HCT116 (cell line): ENCODE measurements at regions not wholly inside any gene's neighbourhood (a gene's known extent, or its start where the extent isn't known, plus 50 kb on each side); places are given as distances from the start of the nearest gene placed in this dataset.

Source experiments
- ATAC-seq: fragments of 200-7000 bp; cut with Tn5 transposase; 2 replicates; pipeline ENCODE4 v1.9.1; 2020; ENCODE audit warnings: mild to moderate bottlenecking, moderate library complexity
- BruUV-seq: library from RNA; stranded (reverse); fragments of 400-500 nt; replicated peaks from 2 replicates; lab custom pipeline; 2021; lab: Mats Ljungman, UMichigan
- CTCF ChIA-PET: fragments of 300-600 bp; sonication (Branson Sonifier 250); formaldehyde crosslinking; loops from one replicate; lab custom pipeline; 2021; ENCODE audit warnings: antibody characterized with exemption; lab: Charles Lee
- POLR2A ChIA-PET: fragments of 300-600, 350-600 bp; sonication (Branson Sonifier 250); formaldehyde crosslinking; loops from one replicate; lab custom pipeline; 2021; ENCODE audit warnings: antibody characterized with exemption; lab: Charles Lee
- RAD21 ChIA-PET, 2 experiments: fragments of 300-600 bp; sonication (Branson Sonifier 250); formaldehyde crosslinking; loops; one replicate each; lab custom pipeline; 2023; ENCODE audit warnings: low total read pairs in 2 of 2; ENCODE audit not compliant: uncharacterized antibody in 2 of 2, unreplicated experiment in 2 of 2, low non-redundant PET in 1 of 2; lab: Charles Lee
- DNase-seq: peaks from one replicate; pipeline ENCODE4 v3.0.0-alpha.2; 2010; ENCODE audit warnings: low read depth, low spot score
- H2AFZ ChIP-seq: fragments of 200-600 bp; shearing (Covaris generic), sonication (generic); 2 replicates; pipeline ENCODE4 v1.6.1; 2017; ENCODE audit warnings: low read depth, mixed run types, mixed read lengths, antibody characterized with exemption, low read length; ENCODE audit not compliant: poor library complexity, severe bottlenecking
- H3K27ac ChIP-seq: 2 replicates; pipeline ENCODE4 v1.5.1; 2012; ENCODE audit warnings: low read depth, low read length
- H3K27me3 ChIP-seq: fragments of 200-600 bp; sonication (generic); 2 replicates; pipeline ENCODE4 v1.6.1; 2016; ENCODE audit warnings: mixed run types, low read length, mixed read lengths; ENCODE audit not compliant: insufficient read depth
- H3K36me3 ChIP-seq, 2 experiments: fragments of 200-500 bp in 1 of 2; fragments of 200-600 bp in 1 of 2; sonication (Bioruptor generic) in 1 of 2; sonication (generic) in 1 of 2; 2 replicates each; pipeline versions ENCODE4 v1.5.1 to v1.6.1; 2014 to 2016; ENCODE audit warnings: low read length in 2 of 2, inconsistent platforms in 1 of 2, mixed read lengths in 1 of 2, mixed run types in 1 of 2; ENCODE audit not compliant: insufficient read depth in 2 of 2, control insufficient read depth in 1 of 2
- H3K4me1 ChIP-seq, 2 experiments: fragments of 200-600 bp in 1 of 2; sonication (generic) in 1 of 2; 2 replicates each; pipeline versions ENCODE4 v1.5.1 to v1.6.1; 2012 to 2017; ENCODE audit warnings: low read length in 2 of 2, inconsistent platforms in 1 of 2, mild to moderate bottlenecking in 1 of 2, mixed read lengths in 1 of 2, mixed run types in 1 of 2, moderate library complexity in 1 of 2; ENCODE audit not compliant: insufficient read depth in 2 of 2, control insufficient read depth in 1 of 2
- H3K4me2 ChIP-seq: fragments of 200-600 bp; sonication (generic); 2 replicates; pipeline ENCODE4 v1.6.1; 2017; ENCODE audit warnings: mixed run types, low read length, mixed read lengths
- H3K4me3 ChIP-seq, 2 experiments: fragments of 200-600 bp in 1 of 2; sonication (generic) in 1 of 2; replicated peaks in 1 of 2; 2 replicates each; pipeline ENCODE4 v1.5.1; 2011 to 2016; ENCODE audit warnings: low read length in 2 of 2, control low read depth in 1 of 2, low read depth in 1 of 2, mild to moderate bottlenecking in 1 of 2, mixed read lengths in 1 of 2, mixed run types in 1 of 2
- H3K79me2 ChIP-seq: fragments of 200-600 bp; sonication (generic); 2 replicates; pipeline ENCODE4 v1.6.1; 2017; ENCODE audit warnings: mild to moderate bottlenecking, mixed run types, low read length, moderate library complexity, mixed read lengths; ENCODE audit not compliant: insufficient read depth
- H3K9ac ChIP-seq: fragments of 200-600 bp; sonication (generic); 2 replicates; pipeline ENCODE4 v1.6.1; 2016; ENCODE audit warnings: low read length, mixed read lengths
- H3K9me2 ChIP-seq: fragments of 200-600 bp; sonication (generic), shearing (Covaris generic); 2 replicates; pipeline ENCODE4 v1.6.1; 2017; ENCODE audit warnings: mixed run types, mild to moderate bottlenecking, moderate library complexity; ENCODE audit not compliant: insufficient read depth
- H3K9me3 ChIP-seq, 2 experiments: fragments of 200-500 bp in 1 of 2; fragments of 200-600 bp in 1 of 2; sonication (Bioruptor generic) in 1 of 2; sonication (generic) in 1 of 2; 2 replicates each; pipeline ENCODE4 v1.6.1; 2014 to 2017; ENCODE audit warnings: low read length in 2 of 2, mixed read lengths in 2 of 2, inconsistent platforms in 1 of 2, low read depth in 1 of 2, mild to moderate bottlenecking in 1 of 2, mixed run types in 1 of 2, moderate library complexity in 1 of 2; ENCODE audit not compliant: control insufficient read depth in 1 of 2, insufficient read depth in 1 of 2
- H4K20me1 ChIP-seq: fragments of 200-600 bp; sonication (generic), shearing (Covaris generic); 2 replicates; pipeline ENCODE4 v1.6.1; 2017; ENCODE audit warnings: mixed run types, mild to moderate bottlenecking, moderate library complexity; ENCODE audit not compliant: insufficient read depth
- CBX3 ChIP-seq: IDR thresholded peaks from 2 replicates; pipeline ENCODE4 v1.6.1; 2012; ENCODE audit warnings: low read depth
- CEBPB ChIP-seq: IDR thresholded peaks from 2 replicates; pipeline ENCODE4 v1.6.1; 2012; ENCODE audit warnings: low read depth
- CTCF ChIP-seq, 3 experiments: fragments of 200-600 bp in 1 of 3; sonication (generic) in 1 of 3; IDR thresholded peaks in 2 of 3; conservative IDR thresholded peaks in 1 of 3; 2 replicates each; pipeline ENCODE4 v1.5.1; 2012 to 2017; ENCODE audit warnings: low read depth in 2 of 3, low read length in 2 of 3, antibody characterized with exemption in 1 of 3, borderline replicate concordance in 1 of 3, control low read depth in 1 of 3, mild to moderate bottlenecking in 1 of 3, mixed read lengths in 1 of 3, mixed run types in 1 of 3, moderate library complexity in 1 of 3; ENCODE audit not compliant: insufficient read depth in 1 of 3
- SRF ChIP-seq: IDR thresholded peaks from 2 replicates; pipeline ENCODE4 v1.6.1; 2012; ENCODE audit warnings: low read depth
- TCF7L2 ChIP-seq: IDR thresholded peaks from 2 replicates; pipeline ENCODE4 v1.7.0; 2011; ENCODE audit warnings: borderline replicate concordance, inconsistent platforms; ENCODE audit not compliant: insufficient read depth, insufficient read length; ENCODE audit errors: extremely low read depth
- ZFX ChIP-seq: fragments of 450-650 bp; IDR thresholded peaks from 2 replicates; pipeline ENCODE4 v1.6.1; 2017
- ZNF274 ChIP-seq: fragments of 200-500 bp; sonication (Bioruptor generic); IDR thresholded peaks from 2 replicates; pipeline ENCODE4 v1.6.1; 2014; ENCODE audit warnings: mild to moderate bottlenecking, low read depth, low read length, inconsistent platforms
- intact Hi-C: fragments of 100-400 bp; cut with micrococcal nuclease; formaldehyde crosslinking; loops from 2 replicates; pipeline ENCODE4 v1.10.0; 2022
- TF ChIP-seq, protein P1 (sequence below): IDR thresholded peaks from 2 replicates; pipeline ENCODE4 v1.6.1; 2012; ENCODE audit warnings: low read depth
- TF ChIP-seq, protein P2 (sequence below): IDR thresholded peaks from 2 replicates; pipeline ENCODE4 v1.6.1; 2011; ENCODE audit warnings: mild to moderate bottlenecking, low read length, moderate library complexity; ENCODE audit not compliant: insufficient replicate concordance; ENCODE audit errors: extremely low read depth

DNA sequence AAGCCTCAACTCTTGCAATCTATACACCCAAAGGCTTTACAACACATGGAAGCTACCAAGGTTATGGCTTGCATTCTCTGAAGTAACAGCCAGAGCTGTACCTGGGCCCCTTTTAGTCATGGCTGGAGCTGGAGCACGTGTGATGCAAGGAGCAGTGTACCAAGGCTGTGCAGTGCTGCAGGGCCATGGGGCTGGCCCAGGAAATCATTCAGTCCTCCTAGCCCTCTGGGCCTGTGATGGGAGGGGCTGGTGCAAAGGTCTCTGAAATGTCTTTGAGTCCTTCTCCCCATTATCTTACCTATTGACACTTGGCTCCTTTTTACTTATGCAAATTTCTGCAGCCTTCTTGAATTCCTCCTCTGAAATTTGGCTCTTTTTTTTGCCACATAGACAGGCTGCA, 500.1 kb upstream of the FAM47C start (continued):
- TF ChIP-seq, protein P1, sequence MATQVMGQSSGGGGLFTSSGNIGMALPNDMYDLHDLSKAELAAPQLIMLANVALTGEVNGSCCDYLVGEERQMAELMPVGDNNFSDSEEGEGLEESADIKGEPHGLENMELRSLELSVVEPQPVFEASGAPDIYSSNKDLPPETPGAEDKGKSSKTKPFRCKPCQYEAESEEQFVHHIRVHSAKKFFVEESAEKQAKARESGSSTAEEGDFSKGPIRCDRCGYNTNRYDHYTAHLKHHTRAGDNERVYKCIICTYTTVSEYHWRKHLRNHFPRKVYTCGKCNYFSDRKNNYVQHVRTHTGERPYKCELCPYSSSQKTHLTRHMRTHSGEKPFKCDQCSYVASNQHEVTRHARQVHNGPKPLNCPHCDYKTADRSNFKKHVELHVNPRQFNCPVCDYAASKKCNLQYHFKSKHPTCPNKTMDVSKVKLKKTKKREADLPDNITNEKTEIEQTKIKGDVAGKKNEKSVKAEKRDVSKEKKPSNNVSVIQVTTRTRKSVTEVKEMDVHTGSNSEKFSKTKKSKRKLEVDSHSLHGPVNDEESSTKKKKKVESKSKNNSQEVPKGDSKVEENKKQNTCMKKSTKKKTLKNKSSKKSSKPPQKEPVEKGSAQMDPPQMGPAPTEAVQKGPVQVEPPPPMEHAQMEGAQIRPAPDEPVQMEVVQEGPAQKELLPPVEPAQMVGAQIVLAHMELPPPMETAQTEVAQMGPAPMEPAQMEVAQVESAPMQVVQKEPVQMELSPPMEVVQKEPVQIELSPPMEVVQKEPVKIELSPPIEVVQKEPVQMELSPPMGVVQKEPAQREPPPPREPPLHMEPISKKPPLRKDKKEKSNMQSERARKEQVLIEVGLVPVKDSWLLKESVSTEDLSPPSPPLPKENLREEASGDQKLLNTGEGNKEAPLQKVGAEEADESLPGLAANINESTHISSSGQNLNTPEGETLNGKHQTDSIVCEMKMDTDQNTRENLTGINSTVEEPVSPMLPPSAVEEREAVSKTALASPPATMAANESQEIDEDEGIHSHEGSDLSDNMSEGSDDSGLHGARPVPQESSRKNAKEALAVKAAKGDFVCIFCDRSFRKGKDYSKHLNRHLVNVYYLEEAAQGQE = no peak
- TF ChIP-seq CTCF (IDR thresholded peaks at IDR 0.05 in 2 of 3, conservative IDR thresholded peaks at IDR 0.05 in 1 of 3; ENCODE audit: borderline replicate concordance in 1 of 3, insufficient read depth in 1 of 3, low read depth in 2 of 3, low read length in 2 of 3) = no peak
- TF ChIP-seq SRF = no peak

GRCh38 chrX:36510736-36511135, 497.4 kb upstream of the FAM47C start:
- Histone ChIP-seq H3K4me1 (no peaks in the 10 kb centered on the region), H3K4me3 (no peak overlapping the region), H3K79me2 (no peaks in the 10 kb centered on the region), H3K27ac (no peak overlapping the region), H3K27me3 (no peaks in the 10 kb centered on the region), H4K20me1 (no peaks in the 10 kb centered on the region), H3K9me2 (no peaks in the 10 kb centered on the region), H3K9me3 (0 out of 4 replicates have a peak, but pooled peaks cover 0 to 3% of the 10 kb centered on the region in 2 experiments), H2AFZ (no peak overlapping the region), H3K36me3 (no peaks in the 10 kb centered on the region), H3K4me2 (no peak overlapping the region), H3K9ac (no peak overlapping the region)
- ChIA-PET RAD21 (no interaction called here), CTCF (no interaction called here), POLR2A (no interaction called here)
- DNase-seq = no peak
- no peak for TF ChIP-seq TCF7L2
- TF ChIP-seq, protein P1 = no peak
- TF ChIP-seq ZNF274 = no peak
- TF ChIP-seq CBX3 = no peak
- TF ChIP-seq, protein P2, sequence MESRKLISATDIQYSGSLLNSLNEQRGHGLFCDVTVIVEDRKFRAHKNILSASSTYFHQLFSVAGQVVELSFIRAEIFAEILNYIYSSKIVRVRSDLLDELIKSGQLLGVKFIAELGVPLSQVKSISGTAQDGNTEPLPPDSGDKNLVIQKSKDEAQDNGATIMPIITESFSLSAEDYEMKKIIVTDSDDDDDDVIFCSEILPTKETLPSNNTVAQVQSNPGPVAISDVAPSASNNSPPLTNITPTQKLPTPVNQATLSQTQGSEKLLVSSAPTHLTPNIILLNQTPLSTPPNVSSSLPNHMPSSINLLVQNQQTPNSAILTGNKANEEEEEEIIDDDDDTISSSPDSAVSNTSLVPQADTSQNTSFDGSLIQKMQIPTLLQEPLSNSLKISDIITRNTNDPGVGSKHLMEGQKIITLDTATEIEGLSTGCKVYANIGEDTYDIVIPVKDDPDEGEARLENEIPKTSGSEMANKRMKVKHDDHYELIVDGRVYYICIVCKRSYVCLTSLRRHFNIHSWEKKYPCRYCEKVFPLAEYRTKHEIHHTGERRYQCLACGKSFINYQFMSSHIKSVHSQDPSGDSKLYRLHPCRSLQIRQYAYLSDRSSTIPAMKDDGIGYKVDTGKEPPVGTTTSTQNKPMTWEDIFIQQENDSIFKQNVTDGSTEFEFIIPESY = no peak
- no peak for TF ChIP-seq ZFX
- TF ChIP-seq CEBPB = no peak
- BruUV-seq = no TSS peak
- intact Hi-C loops = no loop called here
- ATAC-seq = no peak
